BLaER1 treated with 17β-estradiol and CSF1 and Interleukin-3, amounts not matched to agents 10 nM and 100 nM (cell line): ENCODE measurements at regions not wholly inside any gene's neighbourhood (a gene's known extent, or its start where the extent isn't known, plus 50 kb on each side); places are given as distances from the start of the nearest gene placed in this dataset.

Experiments used
- H3K27ac ChIP-seq, 11 experiments: shearing (Covaris generic); formaldehyde crosslinking; 2 replicates each; pipeline ENCODE4 v1.8.1; 2022
- H3K27me3 ChIP-seq, 11 experiments: shearing (Covaris generic); formaldehyde crosslinking; 2 replicates each; pipeline ENCODE4 v1.8.1; 2022
- H3K36me3 ChIP-seq, 11 experiments: shearing (Covaris generic); formaldehyde crosslinking; 2 replicates each; pipeline ENCODE4 v1.8.1; 2022
- H3K4me1 ChIP-seq, 10 experiments: shearing (Covaris generic); formaldehyde crosslinking; 2 replicates each; pipeline ENCODE4 v1.8.1; 2022
- H3K4me2 ChIP-seq, 11 experiments: shearing (Covaris generic); formaldehyde crosslinking; 2 replicates each; pipeline ENCODE4 v1.8.1; 2022
- H3K4me3 ChIP-seq, 10 experiments: shearing (Covaris generic); formaldehyde crosslinking; 2 replicates each; pipeline ENCODE4 v1.8.1; 2022
- H3K9ac ChIP-seq, 11 experiments: shearing (Covaris generic); formaldehyde crosslinking; 2 replicates each; pipeline ENCODE4 v1.8.1; 2022
- H3K9me3 ChIP-seq, 11 experiments: shearing (Covaris generic); formaldehyde crosslinking; replicated peaks in 1 of 11; 2 replicates each; pipeline ENCODE4 v1.8.1; 2022
- H4K20me1 ChIP-seq, 11 experiments: shearing (Covaris generic); formaldehyde crosslinking; 2 replicates each; pipeline ENCODE4 v1.8.1; 2022
- Cebpa-rat ChIP-seq, 11 experiments: shearing (Covaris generic); IDR thresholded peaks; 2 replicates each; pipeline ENCODE4 v1.8.1; 2022

- Histone ChIP-seq H3K9me3 (peaks cover 0 to 7% (median 0%) of the 10 kb centered on the region in 11 experiments; a peak in 1 of 22 replicates), H3K27ac (no peak overlapping the region), H3K4me1 (no peaks in the 10 kb centered on the region), H3K4me3 (no peak overlapping the region), H3K36me3 (no peaks in the 10 kb centered on the region), H4K20me1 (no peaks in the 10 kb centered on the region), H3K27me3 (no peaks in the 10 kb centered on the region), H3K4me2 (no peak overlapping the region), H3K9ac (no peak overlapping the region)
- no peak for TF ChIP-seq Cebpa-rat (IDR thresholded peaks at IDR 0.05)
Observed at GRCh38 chr1:192104128-192104527, 54.1 kb upstream of the RGS18 start.

GRCh38 chr1:192104852-192105251 lies 53.4 kb upstream of the RGS18 start:
- no peaks in the 10 kb centered on the region for H3K27me3 ChIP-seq
- H3K27ac ChIP-seq, result no peak overlapping the region
- TF ChIP-seq Cebpa-rat (IDR thresholded peaks at IDR 0.05), result no peak
- H3K36me3 ChIP-seq, result no peaks in the 10 kb centered on the region
- no peak overlapping the region for H3K9ac ChIP-seq
- H4K20me1 ChIP-seq, result no peaks in the 10 kb centered on the region
- peaks cover 0 to 7% (median 0%) of the 10 kb centered on the region in 11 experiments; a peak in 1 of 22 replicates for H3K9me3 ChIP-seq
- no peak overlapping the region for H3K4me3 ChIP-seq
- no peak overlapping the region for H3K4me2 ChIP-seq
- no peaks in the 10 kb centered on the region for H3K4me1 ChIP-seq

- no peak overlapping the region for H3K27ac ChIP-seq
- no peak for TF ChIP-seq Cebpa-rat (IDR thresholded peaks at IDR 0.05)
- H3K4me2 ChIP-seq, result no peak overlapping the region
- H3K4me3 ChIP-seq, result no peak overlapping the region
- no peaks in the 10 kb centered on the region for H3K27me3 ChIP-seq
- H3K36me3 ChIP-seq, result no peaks in the 10 kb centered on the region
- H4K20me1 ChIP-seq, result no peaks in the 10 kb centered on the region
- no peaks in the 10 kb centered on the region for H3K4me1 ChIP-seq
- no peak overlapping the region for H3K9ac ChIP-seq
- H3K9me3 ChIP-seq, result peaks cover 0 to 7% (median 0%) of the 10 kb centered on the region in 11 experiments; a peak in 1 of 22 replicates
Observed at GRCh38 chr1:192108161-192108560, 50.1 kb upstream of the RGS18 start.
